GM19395 (cell line): ENCODE measurements at regions not wholly inside any gene's neighbourhood (a gene's known extent, or its start where the extent isn't known, plus 50 kb on each side); places are given as distances from the start of the nearest gene placed in this dataset.
"Not testable (repeated sequence)": the region's sequence is repeated elsewhere in the genome, so short reads cannot be mapped to it uniquely, and the experiment has no call there.

ENCODE experiments used
- ATAC-seq: cut with Tn5 transposase; IDR thresholded peaks from one replicate; pipeline ENCODE4 v1.9.1; 2021; ENCODE audit warnings: mild to moderate bottlenecking, moderate library complexity; ENCODE audit not compliant: unreplicated experiment

GRCh38 chr16:64085296-64085695, 1036.6 kb downstream of the CDH11 start:
- ATAC-seq, result no peak

GRCh38 chr16:64084706-64085105, 1037.2 kb downstream of the CDH11 start:
- ATAC-seq, result no peak

DNA sequence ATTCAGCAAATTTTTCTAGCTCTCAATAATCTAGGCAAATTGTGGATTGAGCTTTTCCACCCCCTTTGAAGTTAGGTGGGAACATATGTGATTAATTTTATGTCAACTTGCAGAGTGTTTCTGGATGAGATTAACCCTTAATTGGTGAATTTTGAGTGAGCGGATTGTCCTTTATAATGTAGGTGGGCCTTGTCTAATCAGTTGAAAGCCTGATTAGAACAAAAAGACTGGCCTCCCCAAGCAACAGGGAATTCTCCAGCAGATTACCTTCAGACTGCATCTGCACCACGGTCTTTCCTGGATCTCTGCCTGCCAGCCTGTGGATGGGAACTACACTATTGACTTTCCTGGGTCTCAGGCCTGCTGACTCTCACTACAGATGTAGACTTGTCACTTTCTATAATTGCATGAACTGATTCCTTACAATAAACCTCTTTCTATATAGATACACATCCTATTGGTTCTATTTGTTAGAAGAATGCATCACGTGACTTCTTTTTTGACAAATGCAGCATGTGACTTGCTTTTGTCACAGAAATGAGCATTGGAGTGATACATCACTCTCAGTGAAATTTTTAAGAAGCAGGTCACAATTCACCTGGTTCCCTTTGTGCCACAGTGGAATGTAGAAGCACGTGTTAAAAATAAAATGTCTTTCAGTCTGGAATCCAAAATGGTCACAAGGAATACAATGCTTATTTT, 1038.3 kb downstream of the CDH11 start:
- ATAC-seq, result no peak

GRCh38 chr16:64077242-64077641, 1044.6 kb downstream of the CDH11 start:
- no peak for ATAC-seq

DNA sequence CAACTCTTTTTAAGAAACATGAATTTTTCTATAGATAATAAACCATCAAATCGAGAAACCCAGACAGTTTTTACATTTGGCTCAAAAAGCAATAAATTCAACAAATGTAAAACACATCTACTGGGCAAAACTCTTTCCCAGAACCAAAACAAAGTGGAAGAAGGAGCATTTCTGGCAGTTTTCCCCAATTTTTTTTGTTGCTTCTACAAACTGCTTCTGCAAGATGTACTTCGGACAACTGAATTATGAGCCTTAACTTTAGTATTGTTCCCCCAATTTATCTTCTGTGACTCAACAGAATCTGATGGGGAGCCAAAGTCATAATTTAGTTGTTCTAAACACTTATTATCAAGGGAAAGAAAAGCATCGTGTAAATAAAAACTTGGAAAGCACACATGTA, 1047.2 kb downstream of the CDH11 start:
- no peak for ATAC-seq

DNA sequence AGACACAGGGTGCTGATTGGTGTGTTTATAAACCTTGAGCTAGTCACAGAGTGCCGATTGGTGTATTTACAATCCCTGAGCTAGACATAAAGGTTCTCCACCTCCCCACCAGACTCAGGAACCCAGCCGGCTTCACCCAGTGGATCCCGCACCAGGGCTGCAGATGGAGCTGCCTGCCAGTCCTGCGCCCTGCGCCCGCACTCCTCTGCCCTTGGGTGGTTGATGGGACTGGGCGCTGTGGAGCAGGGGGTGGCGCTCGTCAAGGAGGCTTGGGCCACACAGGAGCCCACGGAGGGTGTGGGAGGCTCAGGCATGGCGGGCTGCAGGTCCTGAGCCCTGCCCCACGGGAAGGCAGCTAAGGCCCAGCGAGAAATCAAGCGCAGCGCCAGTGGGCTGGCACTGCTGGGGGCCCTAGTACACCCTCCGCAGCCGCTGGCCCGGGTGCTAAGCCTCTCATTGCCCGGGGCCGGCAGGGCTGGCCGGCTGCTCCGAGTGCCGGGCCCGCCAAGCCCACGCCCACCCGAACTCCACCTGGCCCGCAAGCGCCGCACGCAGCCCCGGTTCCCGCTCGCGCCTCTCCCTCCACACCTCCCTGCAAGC, 1049.6 kb downstream of the CDH11 start:
- not testable (repeated sequence) for ATAC-seq

- no peak for ATAC-seq
Measured at GRCh38 chr16:64065523-64065922, 1056.3 kb downstream of the CDH11 start.

GRCh38 chr16:64061621-64062020, 1060.2 kb downstream of the CDH11 start:
- no peak for ATAC-seq

- ATAC-seq, result no peak
Measured at GRCh38 chr16:64060631-64061030, 1061.2 kb downstream of the CDH11 start.

DNA sequence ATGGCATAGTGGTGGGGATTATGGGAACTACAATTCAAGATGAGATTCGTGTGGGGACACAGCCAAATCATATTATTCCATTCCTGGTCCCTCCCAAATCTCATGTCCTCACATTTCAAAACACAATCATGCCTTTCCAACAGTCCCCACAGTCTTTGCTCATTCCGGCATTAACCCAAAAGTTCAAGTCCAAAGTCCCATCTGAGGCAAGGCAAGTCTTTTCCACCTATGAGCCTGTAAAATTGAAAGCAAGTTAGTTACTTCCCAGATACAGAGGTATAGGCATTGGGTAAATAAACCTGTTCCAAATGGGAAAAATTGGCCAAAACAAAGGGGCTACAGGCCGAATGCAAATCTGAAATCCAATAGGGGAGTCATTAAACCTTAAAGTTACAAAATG, 1063.2 kb downstream of the CDH11 start:
- no peak for ATAC-seq

DNA sequence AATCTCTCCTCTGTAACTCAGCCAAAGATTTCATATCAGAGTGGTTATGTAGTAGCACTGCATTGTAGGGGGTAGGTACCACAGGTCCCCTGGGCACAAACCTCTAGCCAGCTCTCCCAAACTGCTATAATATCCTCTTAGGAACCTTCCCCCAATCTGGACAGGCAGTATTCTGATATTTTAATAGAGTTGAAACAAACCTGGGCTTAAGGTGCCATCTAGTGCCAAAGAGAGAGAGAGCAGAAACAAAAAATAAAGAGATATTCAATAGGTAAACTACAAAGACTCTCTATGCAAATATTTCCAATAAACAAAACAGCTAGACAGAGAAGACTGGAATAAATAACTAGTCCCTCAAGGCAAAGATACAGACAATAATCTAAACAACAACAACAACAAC, 1070.0 kb downstream of the CDH11 start:
- no peak for ATAC-seq

DNA sequence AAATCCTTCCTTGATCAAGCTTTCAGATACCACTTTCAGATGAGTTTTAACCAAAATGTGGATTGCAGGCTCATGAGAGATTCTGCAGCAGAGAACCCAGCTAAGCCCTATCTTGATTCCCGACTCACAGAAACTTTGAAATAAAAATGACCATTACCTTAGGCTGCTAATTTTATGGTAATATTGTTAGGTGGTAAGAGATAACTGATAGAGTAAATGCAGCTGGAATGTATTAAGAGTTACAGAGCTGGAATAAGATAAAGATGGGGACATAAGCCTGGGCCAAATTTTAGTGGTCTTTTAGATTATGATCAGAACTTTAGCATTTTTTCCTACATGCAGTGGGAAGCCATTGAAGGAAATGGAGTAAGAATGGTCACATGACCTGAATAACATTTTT, 1074.0 kb downstream of the CDH11 start:
- no peak for ATAC-seq

DNA sequence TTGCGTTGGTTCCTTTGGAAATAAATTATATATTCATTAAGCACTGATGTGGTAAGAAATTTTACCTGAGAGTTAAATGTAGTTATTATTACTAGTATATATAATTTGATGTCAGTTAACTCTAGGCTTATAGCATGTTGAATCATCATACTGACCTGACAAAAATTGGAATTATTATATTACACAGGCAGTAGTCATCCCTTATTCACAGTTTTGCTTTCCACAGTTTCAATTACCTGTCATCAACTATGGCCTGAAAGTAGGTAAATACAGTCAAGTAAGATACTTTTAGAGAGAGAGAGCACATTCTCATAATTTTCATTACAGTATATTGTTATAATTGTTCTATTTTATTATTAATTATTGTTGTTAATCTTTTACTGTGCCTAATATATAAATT, 1074.7 kb downstream of the CDH11 start:
- no peak for ATAC-seq

GRCh38 chr16:64035337-64035736, 1086.5 kb downstream of the CDH11 start:
- ATAC-seq, result no peak

DNA sequence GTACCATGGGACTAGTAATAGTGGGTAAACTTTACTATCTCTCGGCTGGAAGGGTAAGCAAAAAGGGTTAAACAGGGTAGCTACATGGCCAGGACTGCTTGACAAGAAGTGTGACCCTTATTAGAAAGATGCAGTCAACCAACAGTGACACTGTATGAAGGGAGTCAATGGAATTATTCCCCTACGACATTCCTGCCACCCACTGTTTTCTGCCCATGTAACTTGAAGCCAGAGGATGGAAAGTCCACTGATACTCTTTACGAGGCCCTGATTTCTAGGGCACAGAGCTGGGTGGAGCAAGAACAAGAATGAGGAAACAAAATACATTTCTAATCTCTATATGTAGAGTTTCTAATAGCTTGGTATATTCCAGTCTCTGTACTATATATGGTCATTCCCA, 1102.5 kb downstream of the CDH11 start:
- ATAC-seq, result no peak

- no peak for ATAC-seq
Measured at GRCh38 chr16:64017796-64018195, 1104.1 kb downstream of the CDH11 start.

DNA sequence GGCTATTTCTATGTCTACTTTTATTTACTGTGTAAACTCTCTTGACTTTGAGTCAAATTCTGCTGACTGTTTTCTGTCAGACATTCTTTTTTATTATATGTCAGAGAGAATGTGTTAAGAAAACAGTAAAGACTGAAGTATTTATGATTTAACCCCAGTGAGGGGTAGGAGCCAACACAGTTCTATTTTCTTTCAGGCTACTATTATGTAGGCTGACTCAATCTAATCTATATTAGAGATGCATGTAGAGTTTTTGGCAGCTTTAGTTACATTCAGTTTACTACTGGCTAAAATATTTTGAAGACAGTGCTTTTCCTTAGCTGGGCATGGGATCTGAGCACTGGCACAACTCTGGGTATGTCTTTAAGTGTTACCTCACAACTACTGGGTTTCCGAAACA, 1108.0 kb downstream of the CDH11 start:
- no peak for ATAC-seq

DNA sequence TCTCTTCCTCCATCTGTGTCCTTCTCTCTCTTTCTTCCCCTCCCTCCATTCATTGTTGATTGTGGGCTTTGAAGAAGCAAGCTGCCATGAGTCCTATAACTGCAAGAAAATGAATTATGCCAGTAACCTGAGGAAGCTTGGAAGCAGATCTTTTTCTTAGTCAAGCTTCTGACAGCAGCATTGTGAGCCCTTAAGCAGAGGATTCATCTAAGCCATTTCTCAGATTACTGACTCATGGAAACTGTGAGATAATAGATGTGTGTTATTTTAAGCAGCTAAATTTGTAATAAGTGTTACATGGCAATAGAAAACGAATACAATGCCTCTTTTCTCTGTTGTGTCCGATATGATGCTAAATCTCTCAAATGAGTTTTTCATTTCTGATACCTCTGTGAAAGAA, 1109.7 kb downstream of the CDH11 start:
- no peak for ATAC-seq

DNA sequence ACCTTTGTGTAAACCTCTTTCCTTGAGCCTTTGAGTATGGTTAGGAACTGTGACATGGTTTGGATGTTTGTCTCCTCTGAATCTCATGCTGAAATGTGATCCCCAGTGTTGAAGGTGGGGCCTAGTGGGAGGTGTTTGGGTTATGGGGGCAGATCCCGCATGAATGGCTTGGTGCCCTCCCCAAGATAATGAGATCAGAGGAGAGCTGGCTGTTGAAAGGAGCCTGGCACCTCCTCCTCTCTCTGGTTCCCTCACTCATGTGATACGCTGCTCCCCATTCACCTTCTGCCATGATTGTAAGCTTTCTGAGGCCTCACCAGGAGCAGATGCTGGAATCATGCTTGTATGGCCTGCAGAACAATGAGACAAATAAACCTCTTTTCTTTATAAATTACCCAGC, 1110.2 kb downstream of the CDH11 start:
- ATAC-seq, result no peak

DNA sequence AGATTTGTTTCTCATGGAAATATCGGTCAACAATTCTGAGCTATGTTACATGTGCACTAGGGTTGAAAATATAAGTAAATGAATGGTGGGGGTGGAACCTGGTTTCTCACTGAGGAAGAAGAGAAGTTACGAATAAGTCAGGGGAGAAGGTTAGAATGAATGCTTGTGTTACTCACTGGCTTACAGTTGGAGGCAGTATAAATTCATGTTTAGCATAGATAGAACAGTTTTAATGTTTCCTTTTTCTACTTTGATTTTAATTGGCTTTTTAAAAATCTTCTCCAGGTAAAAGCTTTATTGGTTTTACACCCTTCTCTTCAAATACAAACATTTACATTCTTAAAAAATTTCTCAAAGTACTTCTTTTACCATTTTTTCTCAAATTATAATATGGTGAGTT, 1113.7 kb downstream of the CDH11 start:
- ATAC-seq, result no peak

DNA sequence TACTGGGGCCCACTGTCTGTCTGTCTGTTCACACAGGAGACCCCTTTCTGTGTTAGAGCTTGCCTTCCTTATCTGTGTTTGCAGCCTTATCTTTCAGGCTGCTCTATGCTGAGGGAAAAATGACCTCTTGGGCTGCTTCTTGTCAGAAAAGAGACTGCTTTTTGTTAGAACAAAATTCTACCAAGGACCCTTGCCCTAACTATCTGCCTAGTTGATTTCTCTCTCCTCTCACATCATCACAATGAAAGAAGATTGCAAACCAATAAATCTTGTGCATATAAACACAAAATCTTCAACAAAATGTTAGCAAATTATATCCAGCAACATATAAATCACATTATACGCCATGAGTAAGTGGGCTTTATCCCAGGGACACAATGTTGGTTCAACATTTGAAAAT, 1117.7 kb downstream of the CDH11 start:
- ATAC-seq, result no peak

DNA sequence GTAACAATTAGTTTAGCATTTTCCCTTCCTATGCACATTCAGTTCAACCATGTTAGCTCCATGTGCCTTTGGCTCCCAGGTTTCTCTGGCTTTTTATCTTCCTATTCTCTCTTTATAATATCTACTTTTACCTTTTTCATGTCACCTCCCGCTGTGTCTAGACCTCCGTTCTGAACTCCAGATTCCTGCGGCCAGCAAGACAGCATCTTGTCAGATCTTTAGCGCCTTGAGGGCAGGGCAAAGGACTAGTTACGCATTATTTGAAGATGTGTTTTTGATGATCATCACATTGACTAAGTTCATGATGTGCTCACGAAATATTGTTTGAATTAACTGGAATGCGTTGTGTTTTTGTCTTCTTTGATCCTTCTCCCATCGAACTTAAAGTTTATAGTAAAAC, 1126.8 kb downstream of the CDH11 start:
- ATAC-seq, result no peak

DNA sequence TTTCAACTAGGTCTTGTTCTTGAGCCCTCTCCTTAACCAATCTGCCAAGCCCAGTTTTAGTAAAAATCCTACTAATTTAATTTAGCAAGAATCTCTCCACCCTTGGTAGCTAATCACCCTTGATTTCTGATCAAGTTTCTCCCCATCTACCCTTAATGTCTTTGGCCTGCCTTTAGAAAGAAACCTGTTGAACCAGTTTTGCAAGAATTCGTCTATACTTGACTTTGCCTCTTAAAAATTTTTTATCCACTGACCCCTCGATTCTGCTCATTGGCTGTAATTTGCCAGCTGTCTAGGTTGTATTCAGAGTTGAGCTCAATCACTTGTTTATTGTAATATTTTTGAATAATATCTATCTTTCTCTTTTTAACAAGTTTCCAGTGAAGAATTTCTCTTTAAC, 1138.5 kb downstream of the CDH11 start:
- ATAC-seq, result no peak
